DMS114 treated with DMSO at 0.1 percent for 48 hours (cell line): ENCODE measurements at regions not wholly inside any gene's neighbourhood (a gene's known extent, or its start where the extent isn't known, plus 50 kb on each side); places are given as distances from the start of the nearest gene placed in this dataset.
A peak's percentile ranks its signal among the peaks of the same experiment; 100 is the strongest.
"Not testable (repeated sequence)": the region's sequence is repeated elsewhere in the genome, so short reads cannot be mapped to it uniquely, and the experiment has no call there.

Source experiments
- DNase-seq: peaks from one replicate; lab custom pipeline; 2025; ENCODE audit not compliant: unreplicated experiment; lab: John Stamatoyannopoulos, UW

GRCh38 chr18:59848002-59848401 lies 51.8 kb upstream of the PMAIP1 start:
- no peak for DNase-seq

- DNase-seq = not testable (repeated sequence)
These were observed 52.3 kb upstream of the PMAIP1 start for GRCh38 chr18:59847491-59847846.

- DNase-seq = no peak
These were observed 52.8 kb upstream of the PMAIP1 start for GRCh38 chr18:59846814-59847490.

DNA sequence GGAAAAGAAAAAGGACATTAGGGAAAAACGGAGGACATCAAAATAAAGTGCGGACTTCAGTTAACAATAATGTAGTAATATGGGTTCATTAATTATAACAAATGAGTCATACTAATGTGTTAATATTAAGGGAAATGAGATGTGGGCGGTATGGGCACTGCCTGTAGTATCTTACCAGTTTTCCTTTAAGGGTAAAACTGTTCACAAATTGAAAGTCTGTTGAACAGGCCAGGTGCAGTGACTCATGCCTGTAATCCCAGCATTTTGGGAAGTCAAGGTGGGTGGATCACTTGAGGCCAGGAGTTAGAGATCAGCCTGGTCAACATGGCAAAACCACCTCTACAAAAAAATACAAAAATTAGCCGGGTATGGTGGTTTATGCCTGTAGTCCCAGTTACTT lies 56.8 kb upstream of the PMAIP1 start:
- DNase-seq = no peak

- DNase-seq = no peak
These were observed 59.7 kb upstream of the PMAIP1 start for GRCh38 chr18:59839931-59840685.

- no peak for DNase-seq
These were observed 60.5 kb upstream of the PMAIP1 start for GRCh38 chr18:59839246-59839645.

DNA sequence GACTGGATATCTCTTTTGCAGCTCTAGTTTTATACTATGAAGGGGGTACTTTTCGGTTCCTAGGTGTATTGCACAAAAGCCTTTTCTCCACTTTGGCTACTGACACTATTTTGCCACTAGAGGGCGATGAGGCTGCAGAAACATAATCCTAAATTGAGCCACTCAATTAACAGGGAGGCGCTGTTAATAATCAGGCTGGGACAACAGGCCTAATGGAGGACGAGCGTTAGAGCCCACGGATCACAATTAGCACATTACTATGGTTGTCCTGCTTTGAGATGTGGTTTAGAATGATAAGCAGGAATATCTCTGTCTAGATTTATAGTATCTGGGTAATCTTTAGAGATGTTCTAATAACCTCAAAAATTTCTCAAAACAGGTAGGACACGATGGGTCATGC lies 62.2 kb upstream of the PMAIP1 start:
- peak; percentile 29 for DNase-seq

- no peak for DNase-seq
These were observed 64.0 kb upstream of the PMAIP1 start for GRCh38 chr18:59835605-59836379.

- no peak for DNase-seq
These were observed 65.5 kb upstream of the PMAIP1 start for GRCh38 chr18:59834267-59834666.

DNA sequence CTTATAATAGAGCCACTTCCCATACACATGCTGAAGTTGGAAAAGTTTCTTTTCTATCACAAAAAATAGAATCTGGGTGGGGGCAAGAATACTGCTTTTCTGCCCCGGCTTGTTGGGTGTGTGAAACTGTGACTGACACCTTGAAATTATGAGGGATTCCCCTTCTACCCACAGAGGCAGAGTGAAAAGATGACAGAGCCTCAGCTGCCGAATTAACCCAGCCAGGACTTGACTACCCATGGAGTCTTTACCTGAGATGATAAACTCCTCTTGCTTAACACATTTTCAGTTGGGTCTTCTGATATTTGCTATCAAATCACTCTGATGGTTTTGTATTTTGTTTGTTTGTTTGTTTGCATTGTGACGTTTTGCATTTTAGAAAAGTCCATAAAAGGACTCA lies 66.0 kb upstream of the PMAIP1 start:
- DNase-seq = no peak

- peak; percentile 9 for DNase-seq
These were observed 76.1 kb upstream of the PMAIP1 start for GRCh38 chr18:59823596-59824195.

- DNase-seq = no peak
These were observed 76.9 kb upstream of the PMAIP1 start for GRCh38 chr18:59822612-59823550.

- no peak for DNase-seq
These were observed 77.8 kb upstream of the PMAIP1 start for GRCh38 chr18:59821983-59822382.

DNA sequence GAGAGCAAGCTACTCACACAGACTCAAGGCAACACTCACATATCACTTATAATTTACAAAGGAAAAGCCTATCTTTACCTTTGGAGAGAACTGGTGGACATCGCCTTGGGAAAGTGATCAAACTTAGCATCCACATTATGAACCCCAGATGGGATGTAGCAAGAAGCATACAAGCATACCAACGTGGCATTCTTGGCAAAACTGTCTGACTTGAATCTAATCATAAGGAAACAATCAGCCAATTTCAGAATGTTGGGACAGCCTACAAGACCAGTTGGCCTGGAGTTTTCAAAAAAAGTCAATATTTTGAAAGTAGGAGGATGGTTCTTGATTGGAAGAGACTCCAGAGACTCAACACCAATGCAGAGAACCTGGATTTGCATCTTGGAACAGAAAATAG lies 79.1 kb upstream of the PMAIP1 start:
- no peak for DNase-seq

GRCh38 chr18:59818769-59819168 lies 81.0 kb upstream of the PMAIP1 start:
- no peak for DNase-seq

DNA sequence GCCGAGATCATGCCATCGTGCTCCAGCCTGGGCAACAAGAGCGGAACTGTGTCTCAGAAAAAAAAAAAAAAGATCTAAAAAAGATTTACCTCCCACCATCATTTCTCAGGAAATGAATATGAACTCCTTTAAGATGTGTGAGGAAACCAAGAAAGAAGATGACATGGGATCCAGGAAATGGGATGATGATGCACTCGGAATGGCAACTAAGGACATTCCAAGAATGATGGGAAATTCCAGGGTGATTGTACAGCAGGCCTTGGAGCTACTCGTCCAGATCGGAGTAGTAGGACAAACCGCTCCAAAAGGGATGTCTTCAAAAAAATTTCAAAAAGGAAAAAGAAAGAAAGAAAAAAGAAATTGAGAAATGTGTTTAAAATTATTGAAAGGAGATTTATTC lies 84.9 kb upstream of the PMAIP1 start:
- no peak for DNase-seq

- no peak for DNase-seq
These were observed 85.9 kb upstream of the PMAIP1 start for GRCh38 chr18:59813942-59814341.

DNA sequence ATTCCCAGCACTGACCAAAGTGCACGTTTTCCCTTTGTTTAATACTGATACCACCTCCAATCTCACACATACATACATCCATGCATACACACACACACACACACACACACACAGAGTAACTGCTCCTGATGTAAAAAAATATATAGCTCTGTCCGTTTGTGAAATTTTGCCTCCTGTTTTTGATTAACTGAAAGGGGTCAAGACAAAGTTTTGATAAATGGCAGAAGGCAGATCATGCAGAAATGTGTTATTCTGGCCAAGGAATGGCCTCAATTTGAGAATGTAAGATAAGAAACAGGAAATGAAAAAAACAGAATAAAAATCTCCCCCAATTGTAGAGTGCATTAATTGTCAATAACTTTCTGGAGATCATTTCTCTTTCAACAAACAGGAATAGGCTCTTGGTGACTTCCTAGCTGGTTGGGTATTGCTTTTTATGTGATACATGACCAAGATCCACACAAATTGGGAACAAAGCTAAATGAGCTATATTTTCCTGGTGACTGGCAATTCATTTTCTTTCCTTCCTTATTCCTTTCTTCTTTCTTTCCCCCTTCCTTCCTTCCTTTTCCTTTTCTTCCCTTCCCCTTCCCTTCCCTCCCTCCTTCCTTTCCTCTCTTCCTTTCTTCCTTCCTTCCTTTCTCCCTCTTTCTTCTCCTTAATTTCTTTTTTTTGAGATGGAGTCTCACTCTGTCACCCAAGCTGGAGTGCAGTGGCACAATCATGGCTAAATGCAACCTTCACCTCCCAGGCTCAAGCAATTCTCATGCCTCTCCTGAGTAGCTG lies 88.9 kb upstream of the PMAIP1 start:
- no peak for DNase-seq

- DNase-seq = no peak
These were observed 89.6 kb upstream of the PMAIP1 start for GRCh38 chr18:59810183-59810582.

- no peak for DNase-seq
These were observed 97.8 kb upstream of the PMAIP1 start for GRCh38 chr18:59802031-59802430.
